ENCODE measurements at regions not wholly inside any gene's neighbourhood (a gene's known extent, or its start where the extent isn't known, plus 50 kb on each side); places are given as distances from the start of the nearest gene placed in this dataset.

DNA sequence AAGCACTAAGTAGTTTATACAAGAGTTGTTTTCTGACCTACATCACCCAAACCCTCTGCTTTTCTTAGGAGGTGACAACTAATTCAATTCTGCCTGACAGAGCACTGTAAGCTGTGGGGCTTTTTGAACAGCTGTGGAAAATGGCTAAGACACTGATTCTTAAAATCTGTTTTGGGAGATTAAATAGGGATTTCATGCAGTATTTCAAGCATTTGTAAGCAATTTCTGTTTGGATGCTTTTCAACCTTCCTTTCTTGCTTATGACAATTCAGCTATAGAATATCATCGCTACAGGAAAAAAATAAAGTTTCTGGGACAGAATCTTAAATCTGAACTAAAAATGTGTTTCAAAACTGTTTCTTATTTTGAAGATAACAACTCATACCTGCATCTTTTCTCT lies 459.5 kb downstream of the RAPGEF2 start:
- Histone ChIP-seq H3K4me1 (ENCODE audit: insufficient read depth, low read length) (no peaks in the 10 kb centered on the region), H3K4me3 (ENCODE audit: low read depth in 1 of 2, low read length in 2 of 2) (no peak overlapping the region), H3K27ac (ENCODE audit: low read length) (no peak overlapping the region), H4K20me1 (ENCODE audit: insufficient read depth, low read length) (no peaks in the 10 kb centered on the region), H3K9ac (ENCODE audit: low read depth, low read length) (no peak overlapping the region), H3K79me2 (ENCODE audit: insufficient read depth, low read length) (no peaks in the 10 kb centered on the region), H3K36me3 (ENCODE audit: insufficient read depth, low read length) (no peaks in the 10 kb centered on the region), H3K9me3 (ENCODE audit: insufficient read depth, low read length, severe bottlenecking) (no peaks in the 10 kb centered on the region), H3K27me3 (ENCODE audit: insufficient read depth, low read length, poor library complexity) (no peaks in the 10 kb centered on the region), H2AFZ (ENCODE audit: low read depth, low read length) (no peak overlapping the region), H3K4me2 (ENCODE audit: insufficient read depth, low read length) (no peak overlapping the region)
- TF ChIP-seq, protein P1, sequence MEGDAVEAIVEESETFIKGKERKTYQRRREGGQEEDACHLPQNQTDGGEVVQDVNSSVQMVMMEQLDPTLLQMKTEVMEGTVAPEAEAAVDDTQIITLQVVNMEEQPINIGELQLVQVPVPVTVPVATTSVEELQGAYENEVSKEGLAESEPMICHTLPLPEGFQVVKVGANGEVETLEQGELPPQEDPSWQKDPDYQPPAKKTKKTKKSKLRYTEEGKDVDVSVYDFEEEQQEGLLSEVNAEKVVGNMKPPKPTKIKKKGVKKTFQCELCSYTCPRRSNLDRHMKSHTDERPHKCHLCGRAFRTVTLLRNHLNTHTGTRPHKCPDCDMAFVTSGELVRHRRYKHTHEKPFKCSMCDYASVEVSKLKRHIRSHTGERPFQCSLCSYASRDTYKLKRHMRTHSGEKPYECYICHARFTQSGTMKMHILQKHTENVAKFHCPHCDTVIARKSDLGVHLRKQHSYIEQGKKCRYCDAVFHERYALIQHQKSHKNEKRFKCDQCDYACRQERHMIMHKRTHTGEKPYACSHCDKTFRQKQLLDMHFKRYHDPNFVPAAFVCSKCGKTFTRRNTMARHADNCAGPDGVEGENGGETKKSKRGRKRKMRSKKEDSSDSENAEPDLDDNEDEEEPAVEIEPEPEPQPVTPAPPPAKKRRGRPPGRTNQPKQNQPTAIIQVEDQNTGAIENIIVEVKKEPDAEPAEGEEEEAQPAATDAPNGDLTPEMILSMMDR (IDR thresholded peaks at IDR 0.05; ENCODE audit: borderline replicate concordance, extremely low read depth, low read length, poor library complexity, severe bottlenecking): no peak
- TF ChIP-seq EZH2 (IDR thresholded peaks at IDR 0.05; ENCODE audit: borderline replicate concordance, low read depth, low read length, severe bottlenecking): no peak
- DNase-seq (no peak), ATAC-seq (ENCODE audit: insufficient read depth, low read depth) (no peak)

DNA sequence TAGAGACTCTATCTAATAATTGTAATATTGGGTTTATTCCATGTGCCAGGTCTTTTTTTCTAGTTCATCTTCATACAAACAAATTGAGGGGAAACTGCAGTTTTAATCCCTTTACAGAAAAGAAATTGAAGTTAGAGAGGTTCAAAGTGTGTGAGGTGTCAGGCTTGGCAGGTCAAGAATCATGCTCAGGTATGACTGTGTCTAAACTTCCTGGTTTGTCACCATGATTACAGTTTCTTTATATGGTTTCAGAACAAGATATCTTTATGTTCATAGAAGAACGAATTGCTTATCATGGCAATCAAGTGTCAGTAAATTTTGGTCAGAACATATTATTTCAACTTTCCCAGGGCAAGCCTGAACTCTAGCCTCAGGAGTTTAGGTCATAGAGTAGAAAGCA lies 460.4 kb downstream of the RAPGEF2 start:
- H2AFZ ChIP-seq (ENCODE audit: low read depth, low read length): no peak overlapping the region
- no peaks in the 10 kb centered on the region for H3K9me3 ChIP-seq (ENCODE audit: insufficient read depth, low read length, severe bottlenecking)
- no peaks in the 10 kb centered on the region for H4K20me1 ChIP-seq (ENCODE audit: insufficient read depth, low read length)
- no peaks in the 10 kb centered on the region for H3K27me3 ChIP-seq (ENCODE audit: insufficient read depth, low read length, poor library complexity)
- H3K4me1 ChIP-seq (ENCODE audit: insufficient read depth, low read length): no peaks in the 10 kb centered on the region
- H3K36me3 ChIP-seq (ENCODE audit: insufficient read depth, low read length): no peaks in the 10 kb centered on the region
- ATAC-seq (ENCODE audit: insufficient read depth, low read depth): no peak
- no peak overlapping the region for H3K4me3 ChIP-seq (ENCODE audit: low read depth in 1 of 2, low read length in 2 of 2)
- no peak overlapping the region for H3K27ac ChIP-seq (ENCODE audit: low read length)
- H3K79me2 ChIP-seq (ENCODE audit: insufficient read depth, low read length): no peaks in the 10 kb centered on the region
- DNase-seq: no peak
- H3K4me2 ChIP-seq (ENCODE audit: insufficient read depth, low read length): no peak overlapping the region
- no peak for TF ChIP-seq EZH2 (IDR thresholded peaks at IDR 0.05; ENCODE audit: borderline replicate concordance, low read depth, low read length, severe bottlenecking)
- TF ChIP-seq, protein P1 (IDR thresholded peaks at IDR 0.05; ENCODE audit: borderline replicate concordance, extremely low read depth, low read length, poor library complexity, severe bottlenecking): no peak
- no peak overlapping the region for H3K9ac ChIP-seq (ENCODE audit: low read depth, low read length)

DNA sequence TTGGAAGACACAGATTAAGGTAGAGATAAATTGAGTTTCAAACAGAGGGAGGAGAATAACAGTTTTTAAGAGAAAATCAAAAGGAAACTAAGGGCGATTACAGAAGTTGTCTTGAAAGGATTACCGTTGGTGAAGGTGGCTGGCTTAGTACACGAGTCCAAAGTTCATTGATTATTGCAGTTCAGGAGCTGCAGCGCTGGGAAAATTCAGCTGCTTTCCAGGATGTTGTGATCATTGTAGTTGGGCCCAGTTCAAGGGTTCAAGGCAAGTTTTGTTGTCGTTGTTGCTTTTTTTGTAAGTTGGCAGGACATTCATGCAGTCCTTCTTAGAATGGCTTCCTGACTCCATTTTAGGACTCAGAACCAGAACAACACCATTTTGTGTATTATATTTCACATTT lies 461.7 kb downstream of the RAPGEF2 start:
- Histone ChIP-seq H2AFZ (ENCODE audit: low read depth, low read length) (no peak overlapping the region), H3K27ac (ENCODE audit: low read length) (no peak overlapping the region)
- no peak for DNase-seq

More for the DNA sequence above, 461.7 kb downstream of the RAPGEF2 start:
- H3K9ac ChIP-seq (ENCODE audit: low read depth, low read length): no peak overlapping the region
- no peaks in the 10 kb centered on the region for H3K4me1 ChIP-seq (ENCODE audit: insufficient read depth, low read length)
- no peak overlapping the region for H3K4me2 ChIP-seq (ENCODE audit: insufficient read depth, low read length)
- no peaks in the 10 kb centered on the region for H3K79me2 ChIP-seq (ENCODE audit: insufficient read depth, low read length)
- H3K4me3 ChIP-seq (ENCODE audit: low read depth in 1 of 2, low read length in 2 of 2): no peak overlapping the region
- no peaks in the 10 kb centered on the region for H3K9me3 ChIP-seq (ENCODE audit: insufficient read depth, low read length, severe bottlenecking)
- ATAC-seq (ENCODE audit: insufficient read depth, low read depth): no peak
- H4K20me1 ChIP-seq (ENCODE audit: insufficient read depth, low read length): no peaks in the 10 kb centered on the region
- TF ChIP-seq EZH2 (IDR thresholded peaks at IDR 0.05; ENCODE audit: borderline replicate concordance, low read depth, low read length, severe bottlenecking): no peak
- TF ChIP-seq, protein P1 (IDR thresholded peaks at IDR 0.05; ENCODE audit: borderline replicate concordance, extremely low read depth, low read length, poor library complexity, severe bottlenecking): no peak
- H3K36me3 ChIP-seq (ENCODE audit: insufficient read depth, low read length): no peaks in the 10 kb centered on the region
- no peaks in the 10 kb centered on the region for H3K27me3 ChIP-seq (ENCODE audit: insufficient read depth, low read length, poor library complexity)
